Keratinocyte (primary cell): ENCODE measurements at regions not wholly inside any gene's neighbourhood (a gene's known extent, or its start where the extent isn't known, plus 50 kb on each side); places are given as distances from the start of the nearest gene placed in this dataset.

ENCODE experiments used
- CTCF ChIP-seq, 3 experiments: IDR thresholded peaks in 1 of 3; conservative IDR thresholded peaks in 1 of 3; optimal IDR thresholded peaks in 1 of 3; 2 replicates in 2 of 3; 3 replicates in 1 of 3; pipeline versions ENCODE3 to v1.5.1; 2011; ENCODE audit warnings: low read length in 3 of 3, mild to moderate bottlenecking in 3 of 3, moderate library complexity in 2 of 3, control low read depth in 1 of 3, inconsistent platforms in 1 of 3; ENCODE audit not compliant: insufficient read depth in 2 of 3; ENCODE audit errors: extremely low read depth in 1 of 3
- EZH2 ChIP-seq: IDR thresholded peaks from one replicate; pipeline ENCODE4 v1.6.1; 2012; ENCODE audit warnings: inconsistent platforms, mild to moderate bottlenecking, low read length, moderate library complexity

DNA sequence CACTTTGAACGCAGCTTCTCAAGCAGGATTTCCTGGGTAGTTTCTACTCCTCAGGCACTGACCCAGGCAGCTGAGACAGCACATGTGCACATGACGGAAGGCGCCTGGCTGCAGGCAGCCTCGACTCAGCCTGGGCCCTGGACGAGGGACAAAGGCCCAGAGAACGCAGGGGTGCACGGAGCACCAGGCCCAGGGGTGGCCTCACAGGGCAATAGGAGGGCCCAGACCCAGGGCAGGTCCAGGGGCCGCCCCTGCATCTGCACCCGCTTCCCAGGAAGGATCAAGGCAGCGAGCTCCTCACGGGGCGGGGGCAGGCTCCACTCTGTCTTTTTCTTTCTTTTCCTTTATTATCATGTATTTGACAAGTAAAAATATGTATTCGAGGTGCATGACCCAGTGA, 208.4 kb downstream of the BRD1 start:
- no peak for TF ChIP-seq CTCF (optimal IDR thresholded peaks at IDR 0.05 in 1 of 3, IDR thresholded peaks at IDR 0.05 in 1 of 3, conservative IDR thresholded peaks at IDR 0.05 in 1 of 3; ENCODE audit: extremely low read depth in 1 of 3, insufficient read depth in 2 of 3, low read length in 3 of 3)
- TF ChIP-seq EZH2, result no peak
